Gastrocnemius medialis (tissue), 4 donors: ENCODE measurements at regions not wholly inside any gene's neighbourhood (a gene's known extent, or its start where the extent isn't known, plus 50 kb on each side); places are given as distances from the start of the nearest gene placed in this dataset.

Experiments used
- POLR2A ChIP-seq, 2 donors: fragments of 450-650 bp; IDR thresholded peaks; one replicate each; pipeline ENCODE4 v1.6.1; 2017; ENCODE audit warnings: antibody characterized with exemption in 2 of 2, mild to moderate bottlenecking in 2 of 2, moderate library complexity in 2 of 2
- TF ChIP-seq, protein P1 (sequence below), 5 experiments: fragments of 450-650 bp in 3 of 5; fragments of 200-600 bp in 2 of 5; sonication (generic) in 2 of 5; IDR thresholded peaks in 4 of 5; conservative IDR thresholded peaks in 1 of 5; 1 replicate in 4 of 5; 2 replicates in 1 of 5; pipeline ENCODE4 v1.5.1; 2016 to 2019; ENCODE audit warnings: antibody characterized with exemption in 5 of 5, mild to moderate bottlenecking in 3 of 5, moderate library complexity in 3 of 5

- TF ChIP-seq, protein P1, sequence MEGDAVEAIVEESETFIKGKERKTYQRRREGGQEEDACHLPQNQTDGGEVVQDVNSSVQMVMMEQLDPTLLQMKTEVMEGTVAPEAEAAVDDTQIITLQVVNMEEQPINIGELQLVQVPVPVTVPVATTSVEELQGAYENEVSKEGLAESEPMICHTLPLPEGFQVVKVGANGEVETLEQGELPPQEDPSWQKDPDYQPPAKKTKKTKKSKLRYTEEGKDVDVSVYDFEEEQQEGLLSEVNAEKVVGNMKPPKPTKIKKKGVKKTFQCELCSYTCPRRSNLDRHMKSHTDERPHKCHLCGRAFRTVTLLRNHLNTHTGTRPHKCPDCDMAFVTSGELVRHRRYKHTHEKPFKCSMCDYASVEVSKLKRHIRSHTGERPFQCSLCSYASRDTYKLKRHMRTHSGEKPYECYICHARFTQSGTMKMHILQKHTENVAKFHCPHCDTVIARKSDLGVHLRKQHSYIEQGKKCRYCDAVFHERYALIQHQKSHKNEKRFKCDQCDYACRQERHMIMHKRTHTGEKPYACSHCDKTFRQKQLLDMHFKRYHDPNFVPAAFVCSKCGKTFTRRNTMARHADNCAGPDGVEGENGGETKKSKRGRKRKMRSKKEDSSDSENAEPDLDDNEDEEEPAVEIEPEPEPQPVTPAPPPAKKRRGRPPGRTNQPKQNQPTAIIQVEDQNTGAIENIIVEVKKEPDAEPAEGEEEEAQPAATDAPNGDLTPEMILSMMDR (IDR thresholded peaks at IDR 0.05 in 4 of 5, conservative IDR thresholded peaks at IDR 0.05 in 1 of 5) = no peak
- TF ChIP-seq POLR2A (IDR thresholded peaks at IDR 0.05) = no peak
Observed at GRCh38 chr9:105978826-105979225, 284.5 kb downstream of the TMEM38B start.
